Suprapubic skin (tissue), 3 donors: ENCODE measurements at regions not wholly inside any gene's neighbourhood (a gene's known extent, or its start where the extent isn't known, plus 50 kb on each side); places are given as distances from the start of the nearest gene placed in this dataset.

Experiments used
- EP300 ChIP-seq: sonication (generic); formaldehyde crosslinking; IDR thresholded peaks from one replicate; pipeline ENCODE4 v1.6.1; 2017; ENCODE audit warnings: antibody characterized with exemption
- TF ChIP-seq, protein P1 (sequence below), 2 donors: fragments of 200-600 bp in 1 of 2; fragments of 450-650 bp in 1 of 2; sonication (generic) in 1 of 2; IDR thresholded peaks; one replicate each; pipeline ENCODE4 v1.5.1; 2016 to 2019; ENCODE audit warnings: antibody characterized with exemption in 2 of 2, mild to moderate bottlenecking in 1 of 2, moderate library complexity in 1 of 2

DNA sequence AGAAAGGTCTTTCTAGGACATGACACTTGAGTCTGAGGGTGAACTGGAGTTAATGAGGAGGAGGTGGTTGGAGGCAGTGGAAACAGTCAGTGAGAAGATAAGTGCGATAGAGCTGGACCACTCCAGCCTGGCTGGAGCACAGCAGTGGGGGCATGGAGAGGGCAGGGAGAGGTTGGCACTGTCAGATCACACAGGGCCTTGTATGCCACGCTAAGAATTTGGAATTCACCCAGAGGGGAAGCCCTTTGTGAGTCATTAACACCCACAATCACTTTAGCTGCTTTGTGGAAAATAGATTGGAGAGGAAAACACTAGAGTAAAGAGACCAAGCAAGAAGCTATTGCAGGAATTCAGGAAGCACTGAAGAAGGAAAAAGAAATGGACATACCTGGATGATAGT is 83.3 kb downstream of the ZNF621 start:
- TF ChIP-seq, protein P1, sequence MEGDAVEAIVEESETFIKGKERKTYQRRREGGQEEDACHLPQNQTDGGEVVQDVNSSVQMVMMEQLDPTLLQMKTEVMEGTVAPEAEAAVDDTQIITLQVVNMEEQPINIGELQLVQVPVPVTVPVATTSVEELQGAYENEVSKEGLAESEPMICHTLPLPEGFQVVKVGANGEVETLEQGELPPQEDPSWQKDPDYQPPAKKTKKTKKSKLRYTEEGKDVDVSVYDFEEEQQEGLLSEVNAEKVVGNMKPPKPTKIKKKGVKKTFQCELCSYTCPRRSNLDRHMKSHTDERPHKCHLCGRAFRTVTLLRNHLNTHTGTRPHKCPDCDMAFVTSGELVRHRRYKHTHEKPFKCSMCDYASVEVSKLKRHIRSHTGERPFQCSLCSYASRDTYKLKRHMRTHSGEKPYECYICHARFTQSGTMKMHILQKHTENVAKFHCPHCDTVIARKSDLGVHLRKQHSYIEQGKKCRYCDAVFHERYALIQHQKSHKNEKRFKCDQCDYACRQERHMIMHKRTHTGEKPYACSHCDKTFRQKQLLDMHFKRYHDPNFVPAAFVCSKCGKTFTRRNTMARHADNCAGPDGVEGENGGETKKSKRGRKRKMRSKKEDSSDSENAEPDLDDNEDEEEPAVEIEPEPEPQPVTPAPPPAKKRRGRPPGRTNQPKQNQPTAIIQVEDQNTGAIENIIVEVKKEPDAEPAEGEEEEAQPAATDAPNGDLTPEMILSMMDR (IDR thresholded peaks at IDR 0.05) = no peak
- TF ChIP-seq EP300 = no peak
